ENCODE measurements at regions not wholly inside any gene's neighbourhood (a gene's known extent, or its start where the extent isn't known, plus 50 kb on each side); places are given as distances from the start of the nearest gene placed in this dataset.

DNA sequence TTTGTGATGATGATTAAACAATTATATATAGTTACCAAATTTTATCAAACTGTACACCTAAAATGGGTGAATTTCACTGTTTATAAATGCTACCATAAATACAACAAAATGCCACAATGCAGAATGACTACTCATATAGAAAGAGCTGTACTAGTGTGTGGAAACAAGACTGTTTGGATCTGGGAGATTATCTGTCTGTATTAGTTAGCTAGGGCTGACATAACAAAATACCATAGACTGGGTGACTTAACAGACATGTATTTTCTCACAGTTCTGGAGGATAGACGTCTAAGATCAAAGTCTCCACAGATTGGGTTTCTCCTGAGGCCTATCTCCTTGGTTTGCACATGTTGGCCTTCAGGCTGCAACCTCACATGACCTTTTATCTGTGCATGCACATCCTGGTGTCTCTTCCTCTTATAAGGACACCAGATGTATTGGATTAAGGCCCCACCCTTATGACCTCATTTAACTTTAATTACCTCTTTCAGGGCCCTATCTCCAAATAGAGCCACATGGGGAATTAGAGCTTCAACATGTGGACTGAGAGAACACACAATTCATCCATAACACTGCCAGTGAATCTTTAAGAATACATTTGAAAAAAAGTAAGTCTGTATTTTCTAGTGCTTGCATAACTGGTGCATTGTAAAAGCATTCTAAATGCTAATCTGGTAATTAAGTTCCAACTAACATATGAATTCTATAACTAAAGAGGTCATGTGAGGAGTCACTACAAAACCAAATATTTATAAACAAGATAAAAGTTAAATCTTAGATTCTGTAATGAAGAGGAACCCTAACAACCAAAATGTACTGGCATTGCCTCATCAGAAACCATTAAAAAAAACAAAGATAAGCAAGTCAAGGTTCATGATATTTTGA, 699.6 kb downstream of the NYAP2 start:
- no peak for TF ChIP-seq JUND (IDR thresholded peaks at IDR 0.05)
- TF ChIP-seq CTCF (IDR thresholded peaks at IDR 0.05; ENCODE audit: low read depth, low read length, missing input control) = no peak
- TF ChIP-seq, protein P1, sequence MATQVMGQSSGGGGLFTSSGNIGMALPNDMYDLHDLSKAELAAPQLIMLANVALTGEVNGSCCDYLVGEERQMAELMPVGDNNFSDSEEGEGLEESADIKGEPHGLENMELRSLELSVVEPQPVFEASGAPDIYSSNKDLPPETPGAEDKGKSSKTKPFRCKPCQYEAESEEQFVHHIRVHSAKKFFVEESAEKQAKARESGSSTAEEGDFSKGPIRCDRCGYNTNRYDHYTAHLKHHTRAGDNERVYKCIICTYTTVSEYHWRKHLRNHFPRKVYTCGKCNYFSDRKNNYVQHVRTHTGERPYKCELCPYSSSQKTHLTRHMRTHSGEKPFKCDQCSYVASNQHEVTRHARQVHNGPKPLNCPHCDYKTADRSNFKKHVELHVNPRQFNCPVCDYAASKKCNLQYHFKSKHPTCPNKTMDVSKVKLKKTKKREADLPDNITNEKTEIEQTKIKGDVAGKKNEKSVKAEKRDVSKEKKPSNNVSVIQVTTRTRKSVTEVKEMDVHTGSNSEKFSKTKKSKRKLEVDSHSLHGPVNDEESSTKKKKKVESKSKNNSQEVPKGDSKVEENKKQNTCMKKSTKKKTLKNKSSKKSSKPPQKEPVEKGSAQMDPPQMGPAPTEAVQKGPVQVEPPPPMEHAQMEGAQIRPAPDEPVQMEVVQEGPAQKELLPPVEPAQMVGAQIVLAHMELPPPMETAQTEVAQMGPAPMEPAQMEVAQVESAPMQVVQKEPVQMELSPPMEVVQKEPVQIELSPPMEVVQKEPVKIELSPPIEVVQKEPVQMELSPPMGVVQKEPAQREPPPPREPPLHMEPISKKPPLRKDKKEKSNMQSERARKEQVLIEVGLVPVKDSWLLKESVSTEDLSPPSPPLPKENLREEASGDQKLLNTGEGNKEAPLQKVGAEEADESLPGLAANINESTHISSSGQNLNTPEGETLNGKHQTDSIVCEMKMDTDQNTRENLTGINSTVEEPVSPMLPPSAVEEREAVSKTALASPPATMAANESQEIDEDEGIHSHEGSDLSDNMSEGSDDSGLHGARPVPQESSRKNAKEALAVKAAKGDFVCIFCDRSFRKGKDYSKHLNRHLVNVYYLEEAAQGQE (IDR thresholded peaks at IDR 0.05) = no peak
- TF ChIP-seq SP1 (IDR thresholded peaks at IDR 0.05) = no peak
- no peak for TF ChIP-seq ATF3 (IDR thresholded peaks at IDR 0.05)
- TF ChIP-seq, protein P2, sequence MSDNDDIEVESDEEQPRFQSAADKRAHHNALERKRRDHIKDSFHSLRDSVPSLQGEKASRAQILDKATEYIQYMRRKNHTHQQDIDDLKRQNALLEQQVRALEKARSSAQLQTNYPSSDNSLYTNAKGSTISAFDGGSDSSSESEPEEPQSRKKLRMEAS (IDR thresholded peaks at IDR 0.05) = no peak
- no peak for TF ChIP-seq YY1 (IDR thresholded peaks at IDR 0.05)
- TF ChIP-seq NR2F2 (IDR thresholded peaks at IDR 0.05) = no peak

All from liver (tissue), 3 donors.